Osteoblast (primary cell): ENCODE measurements at regions not wholly inside any gene's neighbourhood (a gene's known extent, or its start where the extent isn't known, plus 50 kb on each side); places are given as distances from the start of the nearest gene placed in this dataset.

Experiments
- DNase-seq: peaks from one replicate; pipeline ENCODE4 v3.0.0; 2011; ENCODE audit warnings: low spot score, mixed read lengths; ENCODE audit not compliant: insufficient read length; ENCODE audit errors: missing footprints
- H2AFZ ChIP-seq: 2 replicates; pipeline ENCODE4 v1.6.0; 2011; ENCODE audit warnings: mild to moderate bottlenecking, low read length
- H3K27ac ChIP-seq: 2 replicates; pipeline ENCODE4 v1.5.1; 2011; ENCODE audit warnings: mild to moderate bottlenecking, low read depth, low read length, moderate library complexity
- H3K27me3 ChIP-seq: 2 replicates; pipeline ENCODE4 v1.6.0; 2012; ENCODE audit warnings: mild to moderate bottlenecking, control low read depth, inconsistent platforms, low read length, moderate library complexity; ENCODE audit not compliant: insufficient read depth
- H3K36me3 ChIP-seq: 2 replicates; pipeline ENCODE4 v1.5.1; 2011; ENCODE audit warnings: mild to moderate bottlenecking, low read length, control low read depth, moderate library complexity; ENCODE audit not compliant: insufficient read depth
- H3K4me1 ChIP-seq: 2 replicates; pipeline ENCODE4 v1.5.1; 2011; ENCODE audit warnings: mild to moderate bottlenecking, low read length, control low read depth, moderate library complexity; ENCODE audit not compliant: insufficient read depth
- H3K4me2 ChIP-seq: 2 replicates; pipeline ENCODE4 v1.6.0; 2011; ENCODE audit warnings: mild to moderate bottlenecking, low read length; ENCODE audit not compliant: insufficient read depth
- H3K4me3 ChIP-seq: fragments of 200-600 bp; sonication (generic); 3 replicates; pipeline ENCODE4 v1.5.1; 2012; ENCODE audit warnings: mild to moderate bottlenecking, low read length, inconsistent platforms; ENCODE audit not compliant: insufficient read depth
- H3K79me2 ChIP-seq: 2 replicates; pipeline ENCODE4 v1.6.0; 2012; ENCODE audit warnings: mild to moderate bottlenecking, low read length, control low read depth, inconsistent platforms; ENCODE audit not compliant: insufficient read depth
- H3K9me3 ChIP-seq: 2 replicates; pipeline ENCODE4 v1.5.1; 2011; ENCODE audit warnings: low read depth, low read length, control low read depth
- H4K20me1 ChIP-seq: 2 replicates; pipeline ENCODE4 v1.6.0; 2012; ENCODE audit warnings: mild to moderate bottlenecking, low read length, control low read depth; ENCODE audit not compliant: insufficient read depth
- CTCF ChIP-seq: IDR thresholded peaks from 2 replicates; pipeline ENCODE4 v1.5.1; 2011; ENCODE audit warnings: mild to moderate bottlenecking, low read depth, low read length, moderate library complexity; ENCODE audit errors: extremely low read depth

- Histone ChIP-seq H2AFZ (no peak overlapping the region), H3K9me3 (no peaks in the 10 kb centered on the region), H3K4me1 (no peaks in the 10 kb centered on the region), H3K4me2 (no peak overlapping the region), H3K27ac (no peak overlapping the region), H3K4me3 (no peak overlapping the region), H3K79me2 (no peaks in the 10 kb centered on the region), H3K36me3 (no peaks in the 10 kb centered on the region), H4K20me1 (no peaks in the 10 kb centered on the region), H3K27me3 (peaks cover 5% of the 10 kb centered on the region)
- no peak for DNase-seq
- no peak for TF ChIP-seq CTCF
These were observed 79.2 kb upstream of the WNT11 start for GRCh38 chr11:76285397-76286104.

- Histone ChIP-seq H2AFZ (no peak overlapping the region), H3K4me1 (no peaks in the 10 kb centered on the region), H3K27ac (no peak overlapping the region), H3K36me3 (no peaks in the 10 kb centered on the region), H3K4me2 (no peak overlapping the region), H3K79me2 (no peaks in the 10 kb centered on the region), H3K9me3 (no peaks in the 10 kb centered on the region), H3K27me3 (peaks cover 9% of the 10 kb centered on the region), H4K20me1 (no peaks in the 10 kb centered on the region), H3K4me3 (no peak overlapping the region)
- peak; percentile 25 for DNase-seq
- TF ChIP-seq CTCF = no peak
These were observed 77.9 kb upstream of the WNT11 start for GRCh38 chr11:76284161-76284560.

GRCh38 chr11:76282811-76283595 is 76.7 kb upstream of the WNT11 start:
- H3K27ac ChIP-seq = no peak overlapping the region
- no peaks in the 10 kb centered on the region for H3K9me3 ChIP-seq
- H2AFZ ChIP-seq = no peak overlapping the region

More at GRCh38 chr11:76282811-76283595, 76.7 kb upstream of the WNT11 start:
- Histone ChIP-seq H3K4me1 (no peaks in the 10 kb centered on the region), H4K20me1 (no peaks in the 10 kb centered on the region), H3K4me2 (no peak overlapping the region), H3K27me3 (peaks cover 9% of the 10 kb centered on the region), H3K4me3 (no peak overlapping the region), H3K36me3 (no peaks in the 10 kb centered on the region), H3K79me2 (no peaks in the 10 kb centered on the region)
- TF ChIP-seq CTCF = no peak
- DNase-seq = peak; percentile 61
